ENCODE measurements at regions not wholly inside any gene's neighbourhood (a gene's known extent, or its start where the extent isn't known, plus 50 kb on each side); places are given as distances from the start of the nearest gene placed in this dataset.

DNA sequence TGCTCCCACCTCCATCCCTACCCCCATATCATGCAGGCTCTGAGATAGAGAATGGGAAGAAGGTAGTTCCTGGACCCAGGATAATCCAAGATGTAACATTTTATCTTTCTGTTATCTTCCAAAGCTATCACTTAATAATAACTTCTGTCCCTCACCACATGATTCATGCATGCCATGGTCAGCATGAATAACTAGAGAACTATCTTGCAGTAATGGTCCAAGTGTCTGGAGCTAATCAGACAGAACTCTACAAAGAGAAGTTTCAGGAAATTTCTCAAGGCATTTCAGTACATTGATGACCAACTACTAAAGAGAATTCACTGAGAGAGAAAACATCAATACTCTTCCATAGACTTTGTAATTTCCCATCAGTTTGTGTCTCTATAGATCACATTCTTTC lies 1469.7 kb upstream of the PIK3C3 start:
- TF ChIP-seq RNF2 (IDR thresholded peaks at IDR 0.05; ENCODE audit: borderline replicate concordance, low read depth, low read length, missing control alignments, poor library complexity, severe bottlenecking), result no peak
- TF ChIP-seq FOSL1 (IDR thresholded peaks at IDR 0.05; ENCODE audit: insufficient read depth, low read depth, low read length), result no peak
- no peak for TF ChIP-seq CBX5 (IDR thresholded peaks at IDR 0.05; ENCODE audit: low read depth, low read length)
- no peak for TF ChIP-seq SUZ12 (IDR thresholded peaks at IDR 0.05; ENCODE audit: low read length)
- TF ChIP-seq POLR2A (IDR thresholded peaks at IDR 0.05; ENCODE audit: control extremely low read depth in 1 of 2, low read depth in 2 of 2, low read length in 2 of 2), result no peak
- TF ChIP-seq TBP (IDR thresholded peaks at IDR 0.05; ENCODE audit: low read depth, low read length), result no peak
- no peak for TF ChIP-seq MAFK (IDR thresholded peaks at IDR 0.05; ENCODE audit: low read depth, low read length)
- no peak for TF ChIP-seq BCL11A (IDR thresholded peaks at IDR 0.05; ENCODE audit: low read depth in 2 of 2, low read length in 2 of 2)
- no peak for TF ChIP-seq SP4 (IDR thresholded peaks at IDR 0.05; ENCODE audit: low read length)
- no peak for TF ChIP-seq BACH1 (IDR thresholded peaks at IDR 0.05; ENCODE audit: low read length)
- TF ChIP-seq RBBP5 (IDR thresholded peaks at IDR 0.05; ENCODE audit: borderline replicate concordance, low read depth, low read length), result no peak
- no peak for TF ChIP-seq EZH2 (IDR thresholded peaks at IDR 0.05; ENCODE audit: low read depth, low read length, severe bottlenecking)
- TF ChIP-seq EP300 (IDR thresholded peaks at IDR 0.05; ENCODE audit: borderline replicate concordance in 1 of 2, low read depth in 2 of 2, low read length in 2 of 2), result no peak
- no peak for TF ChIP-seq POU5F1 (IDR thresholded peaks at IDR 0.05; ENCODE audit: low read depth, low read length)
- no peak for TF ChIP-seq SRF (IDR thresholded peaks at IDR 0.05; ENCODE audit: low read depth, low read length)
- Histone ChIP-seq H3K9ac (replicated peaks in 1 of 4; ENCODE audit: extremely low read depth in 1 of 4, low read depth in 3 of 4, low read length in 3 of 4) (no peak overlapping the region), H2AFZ (ENCODE audit: low read length) (no peak overlapping the region), H3K4ac (replicated peaks; ENCODE audit: insufficient read length, low read depth, low read length) (no peak overlapping the region), H3K14ac (ENCODE audit: insufficient read length) (no peak overlapping the region), H2BK12ac (ENCODE audit: low read depth, low read length) (no peak overlapping the region), H2BK15ac (ENCODE audit: low read length) (no peak overlapping the region), H3K56ac (replicated peaks; ENCODE audit: insufficient read length, low read depth, low read length) (no peak overlapping the region), H2AK5ac (ENCODE audit: low read depth, low read length) (no peak overlapping the region), H3K27ac (ENCODE audit: low read depth, low read length) (no peak overlapping the region), H4K91ac (replicated peaks; ENCODE audit: insufficient read length, low read length) (no peak overlapping the region), H3K18ac (ENCODE audit: extremely low read depth, low read length) (no peak overlapping the region), H4K20me1 (replicated peaks in 1 of 2; ENCODE audit: control insufficient read depth in 1 of 2, insufficient read depth in 2 of 2, low read length in 2 of 2) (no peaks in the 10 kb centered on the region), H3K79me1 (ENCODE audit: low read depth, low read length) (no peaks in the 10 kb centered on the region), H3K4me3 (ENCODE audit: extremely low read depth in 1 of 4, insufficient read depth in 2 of 4, low read depth in 3 of 4, low read length in 4 of 4) (no peak overlapping the region), H4K5ac (ENCODE audit: insufficient read length, low read depth, low read length) (no peak overlapping the region), H3K27me3 (replicated peaks in 1 of 4; ENCODE audit: control insufficient read depth in 3 of 4, extremely low read depth in 1 of 4, insufficient read depth in 3 of 4, low read length in 3 of 4) (no peaks in the 10 kb centered on the region), H3K4me1 (replicated peaks in 1 of 4; ENCODE audit: control insufficient read depth in 3 of 4, insufficient read depth in 4 of 4, low read length in 3 of 4) (no peaks in the 10 kb centered on the region), H3K23me2 (ENCODE audit: low read depth, low read length) (no peaks in the 10 kb centered on the region), H3K79me2 (ENCODE audit: control insufficient read depth in 1 of 2, insufficient read depth in 2 of 2, low read length in 2 of 2) (no peaks in the 10 kb centered on the region), H4K8ac (ENCODE audit: extremely low read depth, insufficient read depth, low read length) (no peak overlapping the region), H3K23ac (ENCODE audit: insufficient read length) (no peak overlapping the region), H3K4me2 (ENCODE audit: insufficient read depth in 1 of 2, low read depth in 2 of 2, low read length in 2 of 2) (no peak overlapping the region), H2BK5ac (ENCODE audit: low read depth, low read length) (no peak overlapping the region), H2BK20ac (ENCODE audit: low read length) (no peak overlapping the region), H2BK120ac (replicated peaks; ENCODE audit: low read depth, low read length) (no peak overlapping the region), H3K9me3 (ENCODE audit: insufficient read depth in 2 of 2, low read depth in 1 of 2, low read length in 1 of 2) (no peaks in the 10 kb centered on the region), H3K36me3 (ENCODE audit: control insufficient read depth in 2 of 4, insufficient read depth in 4 of 4, low read length in 3 of 4) (no peaks in the 10 kb centered on the region)
- no peak for DNase-seq (ENCODE audit: low read depth in 1 of 2, low spot score in 2 of 2)
- CTCF ChIA-PET (ENCODE audit: partially characterized antibody), result no interaction called here
- POLR2A ChIA-PET (ENCODE audit: partially characterized antibody), result no interaction called here
- FAIRE-seq, result no peak

Measured in H1 (cell line).